SK-N-MC (cell line): ENCODE measurements at regions not wholly inside any gene's neighbourhood (a gene's known extent, or its start where the extent isn't known, plus 50 kb on each side); places are given as distances from the start of the nearest gene placed in this dataset.

Source experiments
- DNase-seq: peaks from one replicate; pipeline ENCODE4 v3.0.0-alpha.2; 2011; ENCODE audit warnings: low read depth, low spot score
- H3K27ac ChIP-seq: fragments of 200-600 bp; sonication (generic); 2 replicates; pipeline ENCODE4 v1.5.1; 2016; ENCODE audit warnings: mixed run types
- H3K36me3 ChIP-seq: fragments of 200-600 bp; sonication (generic); 2 replicates; pipeline ENCODE4 v1.6.1; 2017; ENCODE audit warnings: antibody characterized with exemption, low read length, mixed read lengths; ENCODE audit not compliant: insufficient read depth
- H3K4me3 ChIP-seq: fragments of 200-600 bp; sonication (generic); 2 replicates; pipeline ENCODE4 v1.5.1; 2016
- H3K9ac ChIP-seq: fragments of 200-600 bp; sonication (generic); 2 replicates; pipeline ENCODE4 v1.8.0; 2017; ENCODE audit warnings: mixed run types, mixed read lengths; ENCODE audit not compliant: insufficient read length
- H3K9me3 ChIP-seq: fragments of 200-600 bp; sonication (generic); 2 replicates; pipeline ENCODE4 v1.6.1; 2017; ENCODE audit warnings: low read depth, mild to moderate bottlenecking, antibody characterized with exemption, low read length, moderate library complexity, mixed read lengths
- EZH2 ChIP-seq: fragments of 200-600 bp; sonication (generic); IDR thresholded peaks from one replicate; pipeline ENCODE4 v1.6.1; 2017; ENCODE audit warnings: antibody characterized with exemption
- FOXP2 ChIP-seq: optimal IDR thresholded peaks from 2 replicates; pipeline ENCODE3; 2011; ENCODE audit warnings: mild to moderate bottlenecking, moderate library complexity; ENCODE audit not compliant: insufficient read depth; ENCODE audit errors: extremely low read length, control extremely low read depth
- POLR2AphosphoS5 ChIP-seq: IDR thresholded peaks from 2 replicates; pipeline ENCODE4 v1.6.1; 2012; ENCODE audit warnings: mild to moderate bottlenecking, low read depth, low read length, borderline replicate concordance

DNA sequence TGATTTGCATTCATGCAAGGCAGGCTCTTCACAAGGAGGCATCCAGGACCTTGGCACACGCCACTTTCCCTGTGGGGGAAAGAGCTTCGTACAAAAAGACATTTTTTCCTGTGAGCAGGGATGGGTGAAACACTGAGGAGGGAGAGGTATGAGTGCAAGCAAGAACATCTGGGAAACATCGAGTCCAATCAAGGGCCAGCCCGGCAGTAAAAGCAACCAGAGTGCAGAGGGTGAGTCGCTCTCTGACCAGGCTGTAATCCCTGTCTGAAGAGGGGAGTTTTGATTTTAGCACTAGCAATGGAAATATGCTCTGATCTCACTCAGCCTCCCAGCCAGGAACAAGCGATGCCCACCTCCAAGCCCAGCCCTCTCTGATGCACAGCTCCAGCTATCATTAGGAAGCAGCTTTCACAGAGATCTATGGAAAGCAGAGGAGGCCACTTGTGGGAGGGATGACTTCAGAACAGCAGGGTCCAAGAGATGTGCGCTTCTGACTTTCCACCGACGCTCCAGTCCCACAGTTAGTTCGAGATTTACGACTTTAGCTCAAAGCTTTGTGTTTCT is 211.0 kb upstream of the ADAMTS16 start:
- H3K9me3 ChIP-seq: no peaks in the 10 kb centered on the region
- H3K36me3 ChIP-seq: no peaks in the 10 kb centered on the region
- H3K27ac ChIP-seq: no peak overlapping the region
- DNase-seq: no peak
- no peak overlapping the region for H3K4me3 ChIP-seq
- H3K9ac ChIP-seq: no peak overlapping the region
- no peak for TF ChIP-seq POLR2AphosphoS5
- TF ChIP-seq FOXP2: no peak
- TF ChIP-seq EZH2: no peak

DNA sequence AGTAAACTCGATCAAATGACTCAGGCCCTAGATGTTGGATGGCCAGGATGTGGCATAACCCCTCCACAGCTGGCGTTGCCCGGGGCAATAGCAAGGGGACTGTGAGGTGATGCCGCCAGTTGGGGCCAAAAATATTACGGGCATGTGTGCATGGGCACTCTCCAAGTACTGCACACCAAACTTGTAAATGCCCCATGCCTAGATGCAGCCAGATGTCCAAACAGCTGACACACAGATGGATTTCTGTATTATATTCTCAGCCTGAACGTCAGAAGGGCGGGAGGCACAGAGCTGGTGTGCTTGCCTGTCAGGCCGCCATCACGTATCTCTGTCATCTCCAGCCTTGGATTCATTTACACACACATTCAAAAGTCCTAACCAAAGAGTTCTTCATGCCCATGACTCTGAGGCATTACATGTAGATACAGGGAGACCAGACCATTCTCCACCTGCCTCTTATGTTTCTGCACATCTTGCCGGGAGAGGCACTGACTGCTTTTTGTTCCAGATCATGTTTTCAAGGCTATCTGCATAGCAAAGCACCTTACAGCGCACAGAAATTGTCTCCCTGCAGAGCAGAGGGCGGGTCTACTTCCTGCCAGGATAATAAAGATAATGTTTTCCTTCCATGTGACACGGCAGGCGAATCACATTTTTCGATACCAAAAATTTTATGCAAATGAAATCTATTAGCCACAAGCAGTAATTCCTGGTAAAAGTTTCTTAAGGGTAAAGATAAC is 200.9 kb upstream of the ADAMTS16 start:
- TF ChIP-seq POLR2AphosphoS5 (no peak), FOXP2 (no peak), EZH2 (no peak)

DNA sequence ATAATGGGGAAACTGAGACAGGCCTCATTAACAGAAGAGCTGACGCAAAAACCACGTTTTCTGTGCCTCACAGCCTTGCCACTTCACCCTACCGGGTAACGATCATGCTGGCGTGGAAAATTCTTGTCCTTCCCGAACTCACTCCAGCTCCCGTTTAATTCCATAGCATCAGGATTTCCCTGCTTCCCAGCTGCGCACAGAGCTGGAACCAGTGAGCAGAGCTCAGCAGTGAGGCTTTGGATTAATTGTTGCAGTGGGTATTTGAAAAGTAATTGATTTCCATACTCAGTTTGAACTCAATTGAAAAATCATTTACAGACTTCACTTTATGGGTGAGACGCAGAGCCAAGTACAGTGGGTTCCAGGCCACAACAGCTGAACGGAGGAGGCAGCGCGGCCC is 199.0 kb upstream of the ADAMTS16 start:
- Histone ChIP-seq H3K4me3 (no peak overlapping the region), H3K27ac (no peak overlapping the region), H3K9ac (no peak overlapping the region), H3K9me3 (no peaks in the 10 kb centered on the region), H3K36me3 (no peaks in the 10 kb centered on the region)
- no peak for TF ChIP-seq EZH2
- DNase-seq: no peak

More for the DNA sequence above, 200.9 kb upstream of the ADAMTS16 start:
- no peak overlapping the region for H3K4me3 ChIP-seq
- no peak overlapping the region for H3K9ac ChIP-seq
- H3K9me3 ChIP-seq: no peaks in the 10 kb centered on the region
- no peak overlapping the region for H3K27ac ChIP-seq
- no peak for DNase-seq
- H3K36me3 ChIP-seq: no peaks in the 10 kb centered on the region

DNA sequence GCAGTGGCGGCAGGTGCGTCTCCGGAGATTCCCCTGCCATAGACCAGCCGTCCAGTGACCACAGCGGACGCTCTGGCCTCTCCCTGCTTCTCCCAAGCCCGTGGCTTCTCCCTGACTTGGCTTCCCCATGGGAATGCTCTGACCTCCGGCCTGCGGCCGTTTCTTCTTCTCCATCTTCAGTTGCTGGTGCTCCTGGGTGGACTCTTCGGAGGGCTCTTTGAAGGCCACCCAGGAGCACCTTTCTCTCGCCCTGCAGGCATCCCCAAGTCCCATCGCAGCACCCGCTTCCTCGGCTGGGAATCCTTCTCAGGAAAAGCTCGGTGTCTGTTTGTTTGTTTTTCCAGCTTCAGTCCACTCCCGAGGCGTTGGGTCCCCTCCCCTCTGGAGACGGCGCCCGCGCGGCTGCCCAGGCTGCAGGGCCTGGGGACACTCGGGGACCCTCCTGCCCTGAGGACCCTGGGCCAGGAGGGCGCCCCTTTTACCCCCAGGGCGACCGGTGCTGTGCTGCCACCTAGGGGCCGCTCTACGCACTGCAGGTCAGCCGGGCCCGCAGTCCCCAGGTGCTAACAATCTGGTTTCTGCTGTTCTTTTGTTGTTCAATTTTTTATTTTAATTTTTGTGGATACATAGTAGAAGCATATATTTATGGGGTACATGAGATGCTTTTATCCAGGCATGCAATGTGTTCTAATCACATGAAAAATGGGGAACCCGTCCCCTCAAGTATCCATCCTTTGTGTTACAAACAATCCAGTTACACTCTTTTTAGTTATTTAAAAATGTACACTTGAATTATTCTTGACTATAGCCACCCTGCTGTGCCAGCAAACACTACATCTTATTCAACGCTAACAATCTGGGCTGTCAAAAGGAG is 197.9 kb upstream of the ADAMTS16 start:
- TF ChIP-seq POLR2AphosphoS5: no peak
- TF ChIP-seq EZH2: no peak
- TF ChIP-seq FOXP2: no peak

DNA sequence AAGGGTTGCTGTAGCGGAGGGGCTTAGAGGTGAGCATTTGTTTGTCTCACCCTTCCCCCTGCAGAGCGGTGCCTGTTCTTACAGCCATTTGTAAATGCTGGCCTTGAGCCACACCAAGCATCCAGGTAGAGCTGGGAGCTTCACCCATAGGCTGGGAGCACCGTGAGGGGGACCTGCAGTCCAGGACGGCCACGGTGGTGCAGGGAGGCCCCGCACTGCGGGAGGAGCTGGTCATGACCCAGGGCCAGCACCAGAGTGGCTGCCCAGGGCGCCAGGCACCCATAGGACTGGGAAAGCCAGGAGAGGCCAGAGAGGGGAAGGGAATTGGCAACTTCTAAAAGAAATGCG is 197.3 kb upstream of the ADAMTS16 start:
- H3K9me3 ChIP-seq: no peaks in the 10 kb centered on the region
- H3K4me3 ChIP-seq: no peak overlapping the region
- no peaks in the 10 kb centered on the region for H3K36me3 ChIP-seq
- no peak overlapping the region for H3K9ac ChIP-seq
- no peak for TF ChIP-seq EZH2
- no peak for TF ChIP-seq POLR2AphosphoS5
- TF ChIP-seq FOXP2: no peak
- no peak overlapping the region for H3K27ac ChIP-seq
- DNase-seq: no peak

More for the DNA sequence above, 197.9 kb upstream of the ADAMTS16 start:
- no peaks in the 10 kb centered on the region for H3K9me3 ChIP-seq
- no peak overlapping the region for H3K9ac ChIP-seq
- H3K4me3 ChIP-seq: no peak overlapping the region
- H3K27ac ChIP-seq: no peak overlapping the region
- DNase-seq: no peak
- H3K36me3 ChIP-seq: no peaks in the 10 kb centered on the region

DNA sequence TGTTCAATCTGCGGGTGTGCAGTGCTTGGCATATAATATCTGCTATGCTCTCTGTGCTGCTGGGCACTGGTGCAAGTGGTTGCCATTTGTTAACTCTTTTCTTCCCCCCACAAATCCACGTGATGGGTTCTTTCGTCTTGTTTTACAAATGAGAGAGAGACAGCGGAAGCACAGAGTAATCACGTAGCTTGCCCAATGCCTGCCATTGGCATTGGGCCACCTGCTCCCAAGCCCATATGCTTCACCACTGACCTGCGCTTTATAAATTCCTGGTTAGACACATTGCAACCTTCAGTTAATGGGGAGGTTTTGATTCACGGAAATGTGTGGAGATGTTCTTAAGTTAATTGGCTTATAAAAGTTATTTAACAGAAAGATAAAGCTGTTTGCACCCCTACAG is 194.8 kb upstream of the ADAMTS16 start:
- no peak overlapping the region for H3K4me3 ChIP-seq
- H3K9ac ChIP-seq: no peak overlapping the region
- DNase-seq: no peak
- H3K36me3 ChIP-seq: no peaks in the 10 kb centered on the region
- H3K27ac ChIP-seq: no peak overlapping the region
- no peaks in the 10 kb centered on the region for H3K9me3 ChIP-seq
- no peak for TF ChIP-seq EZH2
- no peak for TF ChIP-seq POLR2AphosphoS5
- no peak for TF ChIP-seq FOXP2

DNA sequence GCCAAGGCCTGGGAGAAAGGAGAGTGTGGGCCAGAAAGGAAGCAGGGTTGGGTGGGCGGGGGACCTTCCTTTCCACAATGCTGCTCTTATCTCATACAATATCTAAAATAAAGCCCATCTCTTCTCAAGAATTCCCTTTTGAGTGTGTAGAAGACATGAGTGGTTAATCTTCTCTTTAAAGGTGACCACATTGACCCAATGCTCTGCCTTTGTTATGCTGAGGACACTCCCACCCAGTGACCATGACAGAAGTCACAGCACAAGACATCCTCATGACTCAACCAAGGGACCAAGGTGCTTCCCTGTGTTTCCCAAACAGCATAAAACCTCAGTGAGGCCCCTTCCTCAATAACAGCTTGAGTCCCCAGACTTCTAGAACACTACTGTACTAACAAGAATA is 193.0 kb upstream of the ADAMTS16 start:
- no peaks in the 10 kb centered on the region for H3K36me3 ChIP-seq
- no peak for DNase-seq
- no peak overlapping the region for H3K4me3 ChIP-seq
- no peak overlapping the region for H3K9ac ChIP-seq
- TF ChIP-seq FOXP2 (no peak), POLR2AphosphoS5 (no peak)
- H3K9me3 ChIP-seq: no peaks in the 10 kb centered on the region
- H3K27ac ChIP-seq: no peak overlapping the region

DNA sequence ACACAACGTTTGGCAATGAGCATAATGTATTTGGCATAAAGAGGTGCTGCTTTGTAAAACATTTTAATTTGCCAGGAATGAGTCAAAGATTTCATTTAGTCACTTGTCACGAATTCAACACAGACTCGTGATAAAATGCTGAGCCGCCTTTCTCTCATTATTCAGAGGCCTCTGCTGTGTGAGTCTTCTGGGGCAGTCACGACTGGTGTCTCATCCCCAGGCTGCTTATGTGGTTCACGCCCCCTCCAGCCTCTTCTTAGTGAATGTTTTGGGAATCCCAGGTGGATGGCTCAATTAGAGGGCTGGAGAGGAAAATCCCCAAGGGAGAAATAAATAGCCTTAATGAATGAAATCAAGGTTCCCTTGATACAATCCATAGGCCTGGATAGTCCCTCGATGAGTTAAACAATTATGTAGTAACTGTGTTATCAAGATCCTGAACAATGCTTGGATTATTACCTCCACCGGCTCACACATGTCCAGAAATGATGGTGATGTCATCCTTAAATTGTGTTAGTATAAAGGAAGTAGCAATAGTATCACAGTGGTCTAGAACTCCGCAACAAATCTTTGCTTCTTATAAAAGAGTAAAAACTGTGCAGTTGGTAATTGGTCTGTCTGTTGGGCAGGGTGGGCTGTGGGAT is 192.1 kb upstream of the ADAMTS16 start:
- no peak for TF ChIP-seq EZH2
- TF ChIP-seq POLR2AphosphoS5: no peak
- no peak for TF ChIP-seq FOXP2
- no peak overlapping the region for H3K4me3 ChIP-seq
- H3K9me3 ChIP-seq: no peaks in the 10 kb centered on the region
- no peak for DNase-seq
- H3K27ac ChIP-seq: no peak overlapping the region
- no peaks in the 10 kb centered on the region for H3K36me3 ChIP-seq
- no peak overlapping the region for H3K9ac ChIP-seq
